ENCODE measurements at regions not wholly inside any gene's neighbourhood (a gene's known extent, or its start where the extent isn't known, plus 50 kb on each side); places are given as distances from the start of the nearest gene placed in this dataset.

GRCh38 chr1:192866241-192866868, 57.5 kb downstream of the RGS2 start:
- ATAC-seq (no peak), FAIRE-seq (no peak), DNase-seq (ENCODE audit: low read depth, low spot score) (no peak)
- no peaks in the 10 kb centered on the region for H3K27me3 ChIP-seq (replicated peaks in 1 of 2; ENCODE audit: control insufficient read depth in 2 of 2, insufficient read depth in 2 of 2, low read length in 1 of 2)
- intact Hi-C loops (cut with micrococcal nuclease; ENCODE audit: unreplicated experiment), result no loop called here
- H2AFZ ChIP-seq (ENCODE audit: control insufficient read depth, low read depth, low read length), result no peak overlapping the region
- H3K4me1 ChIP-seq (ENCODE audit: control insufficient read depth, insufficient read depth, low read length), result no peaks in the 10 kb centered on the region
- no peaks in the 10 kb centered on the region for H3K36me3 ChIP-seq (ENCODE audit: control insufficient read depth in 2 of 2, insufficient read depth in 2 of 2, low read length in 1 of 2)
- no TSS peak for BruUV-seq (replicated peaks)
- 39% methylated on average over 5 of the region's 5 CpGs for WGBS (ENCODE audit: insufficient coverage, insufficient replicate concordance, low lambda C conversion rate, missing lambda C conversion rate)
- H3K4me2 ChIP-seq (ENCODE audit: control insufficient read depth, insufficient read depth), result no peak overlapping the region
- ChIA-PET SMC1A (ENCODE audit: uncharacterized antibody, unreplicated experiment) (interaction anchor here (0.7 kb wide), 1 partner anchor 84 kb away, joined by 3 read pairs; no protein-coding TSS in a partner anchor), POLR2A (no interaction called here), CTCF (interaction anchor here (0.7 kb wide), 1 partner anchor 415 kb away, joined by 3 read pairs; no protein-coding TSS in a partner anchor), RAD21 (ENCODE audit: unreplicated experiment) (no interaction called here)
- H3K4me3 ChIP-seq, result no peak overlapping the region
- H3K79me2 ChIP-seq (ENCODE audit: control insufficient read depth, insufficient read depth, low read length), result no peaks in the 10 kb centered on the region
- no peak overlapping the region for H3K9ac ChIP-seq (ENCODE audit: control insufficient read depth, insufficient read depth, low read length)
- H3K9me3 ChIP-seq (replicated peaks; ENCODE audit: control insufficient read depth, insufficient read depth, low read length), result no peaks in the 10 kb centered on the region
- H3K27ac ChIP-seq (ENCODE audit: control insufficient read depth, insufficient read depth), result no peak overlapping the region
- TF ChIP-seq ELK1 (IDR thresholded peaks at IDR 0.05; ENCODE audit: low read depth, low read length) (no peak), MTA3 (IDR thresholded peaks at IDR 0.05; ENCODE audit: borderline replicate concordance, low read length) (no peak), NBN (IDR thresholded peaks at IDR 0.05) (no peak), EZH2 (IDR thresholded peaks at IDR 0.05; ENCODE audit: borderline replicate concordance, control insufficient read depth, low read depth, low read length) (no peak), MXI1 (IDR thresholded peaks at IDR 0.05; ENCODE audit: low read depth, low read length) (no peak), RFX5 (IDR thresholded peaks at IDR 0.05; ENCODE audit: low read depth, low read length) (no peak), GABPA (IDR thresholded peaks at IDR 0.05; ENCODE audit: low read depth) (no peak)
- no peaks in the 10 kb centered on the region for H4K20me1 ChIP-seq (ENCODE audit: control insufficient read depth, insufficient read depth)
- in situ Hi-C loops (cut with MboI), result no loop called here

GRCh38 chr1:192867180-192867579, 58.3 kb downstream of the RGS2 start:
- no peaks in the 10 kb centered on the region for H3K36me3 ChIP-seq (ENCODE audit: control insufficient read depth in 2 of 2, insufficient read depth in 2 of 2, low read length in 1 of 2)
- H3K4me2 ChIP-seq (ENCODE audit: control insufficient read depth, insufficient read depth), result no peak overlapping the region
- H3K4me1 ChIP-seq (ENCODE audit: control insufficient read depth, insufficient read depth, low read length), result no peaks in the 10 kb centered on the region
- H3K27me3 ChIP-seq (replicated peaks in 1 of 2; ENCODE audit: control insufficient read depth in 2 of 2, insufficient read depth in 2 of 2, low read length in 1 of 2), result no peaks in the 10 kb centered on the region
- intact Hi-C loops (cut with micrococcal nuclease; ENCODE audit: unreplicated experiment) (no loop called here), in situ Hi-C loops (cut with MboI) (no loop called here)
- ATAC-seq (no peak), DNase-seq (ENCODE audit: low read depth, low spot score) (no peak), FAIRE-seq (no peak)
- no peak overlapping the region for H2AFZ ChIP-seq (ENCODE audit: control insufficient read depth, low read depth, low read length)
- H3K27ac ChIP-seq (ENCODE audit: control insufficient read depth, insufficient read depth), result no peak overlapping the region
- WGBS (ENCODE audit: insufficient coverage, insufficient replicate concordance, low lambda C conversion rate, missing lambda C conversion rate), result 55% methylated on average over 4 of the region's 4 CpGs
- TF ChIP-seq NKRF (conservative IDR thresholded peaks at IDR 0.05), result no peak
- TF ChIP-seq BCL11A (IDR thresholded peaks at IDR 0.05; ENCODE audit: low read depth, low read length), result no peak
- TF ChIP-seq ETV6 (conservative IDR thresholded peaks at IDR 0.05 in 1 of 2, IDR thresholded peaks at IDR 0.05 in 1 of 2; ENCODE audit: borderline replicate concordance in 1 of 2, low read depth in 1 of 2), result no peak
- TF ChIP-seq CREM (IDR thresholded peaks at IDR 0.05; ENCODE audit: low read depth), result no peak
- no peak overlapping the region for H3K4me3 ChIP-seq
- no peak overlapping the region for H3K9ac ChIP-seq (ENCODE audit: control insufficient read depth, insufficient read depth, low read length)
- RAD21 ChIA-PET (ENCODE audit: unreplicated experiment), result no interaction called here
- SMC1A ChIA-PET (ENCODE audit: uncharacterized antibody, unreplicated experiment), result no interaction called here
- BruUV-seq (replicated peaks), result no TSS peak
- H3K9me3 ChIP-seq (replicated peaks; ENCODE audit: control insufficient read depth, insufficient read depth, low read length), result no peaks in the 10 kb centered on the region; the same call in 2 of the 3 replicates
- CTCF ChIA-PET, result no interaction called here
- H3K79me2 ChIP-seq (ENCODE audit: control insufficient read depth, insufficient read depth, low read length), result no peaks in the 10 kb centered on the region
- H4K20me1 ChIP-seq (ENCODE audit: control insufficient read depth, insufficient read depth), result no peaks in the 10 kb centered on the region
- POLR2A ChIA-PET, result no interaction called here

Data from GM12878 (cell line).